GM12878 (cell line): ENCODE measurements at regions not wholly inside any gene's neighbourhood (a gene's known extent, or its start where the extent isn't known, plus 50 kb on each side); places are given as distances from the start of the nearest gene placed in this dataset.

Experiments
- CTCF ChIP-seq, 3 experiments: IDR thresholded peaks in 2 of 3; conservative IDR thresholded peaks in 1 of 3; 2 replicates each; pipeline ENCODE4 v1.5.1; 2011; ENCODE audit warnings: low read depth in 3 of 3, low read length in 3 of 3, mild to moderate bottlenecking in 3 of 3, control low read depth in 2 of 3, moderate library complexity in 2 of 3, inconsistent platforms in 1 of 3, mixed read lengths in 1 of 3; ENCODE audit not compliant: control insufficient read depth in 2 of 3, insufficient read depth in 1 of 3; ENCODE audit errors: extremely low read depth in 1 of 3
- CUX1 ChIP-seq: IDR thresholded peaks from 2 replicates; pipeline ENCODE4 v1.6.1; 2012; ENCODE audit warnings: improper control_type of control experiment, low read depth, low read length; ENCODE audit not compliant: insufficient replicate concordance
- HDAC6 ChIP-seq: fragments of 200-600 bp; sonication (generic); IDR thresholded peaks from one replicate; pipeline ENCODE4 v1.8.0; 2017; ENCODE audit warnings: antibody characterized with exemption; ENCODE audit not compliant: unreplicated experiment
- JUND ChIP-seq: IDR thresholded peaks from 2 replicates; pipeline ENCODE4 v1.6.1; 2012; ENCODE audit warnings: low read depth, mild to moderate bottlenecking, low read length, improper control_type of control experiment, moderate library complexity
- NR2C2 ChIP-seq: IDR thresholded peaks from 2 replicates; pipeline ENCODE4 v1.6.1; 2011; ENCODE audit warnings: borderline replicate concordance, low read depth; ENCODE audit not compliant: control insufficient read depth, insufficient read length
- POLR2AphosphoS5 ChIP-seq: IDR thresholded peaks from 2 replicates; pipeline ENCODE4 v1.6.1; 2011; ENCODE audit warnings: mild to moderate bottlenecking, low read length, inconsistent platforms
- RAD21 ChIP-seq: IDR thresholded peaks from 2 replicates; pipeline ENCODE4 v1.6.1; 2011; ENCODE audit warnings: mild to moderate bottlenecking, low read depth, low read length, moderate library complexity; ENCODE audit not compliant: insufficient read depth
- RCOR1 ChIP-seq: conservative IDR thresholded peaks from 2 replicates; pipeline ENCODE4 v1.6.1; 2012; ENCODE audit warnings: low read depth, low read length, improper control_type of control experiment
- SIN3A ChIP-seq: IDR thresholded peaks from 2 replicates; pipeline ENCODE4 v1.6.1; 2012; ENCODE audit warnings: low read depth, low read length, improper control_type of control experiment
- SKIL ChIP-seq: fragments of 450-650 bp; IDR thresholded peaks from 2 replicates; pipeline ENCODE4 v1.6.1; 2017; ENCODE audit warnings: mild to moderate bottlenecking, low read depth, inconsistent platforms; ENCODE audit not compliant: poor library complexity, severe bottlenecking
- ZNF384 ChIP-seq: IDR thresholded peaks from 2 replicates; pipeline ENCODE4 v1.6.1; 2012; ENCODE audit warnings: low read depth, mild to moderate bottlenecking, low read length, improper control_type of control experiment, borderline replicate concordance
- ZSCAN29 ChIP-seq: fragments of 450-650 bp; IDR thresholded peaks from 2 replicates; pipeline ENCODE4 v1.6.1; 2017; ENCODE audit warnings: mild to moderate bottlenecking, moderate library complexity
- TF ChIP-seq, protein P1 (sequence below): IDR thresholded peaks from 2 replicates; pipeline ENCODE4 v1.6.1; 2011; ENCODE audit warnings: low read depth, low read length, improper control_type of control experiment, borderline replicate concordance
- TF ChIP-seq, protein P2 (sequence below): fragments of 150-350 bp; IDR thresholded peaks from 2 replicates; pipeline ENCODE4 v1.6.1; 2014; ENCODE audit warnings: mild to moderate bottlenecking, low read depth, low read length

- TF ChIP-seq CUX1, result no peak
- no peak for TF ChIP-seq HDAC6
- TF ChIP-seq, protein P1, sequence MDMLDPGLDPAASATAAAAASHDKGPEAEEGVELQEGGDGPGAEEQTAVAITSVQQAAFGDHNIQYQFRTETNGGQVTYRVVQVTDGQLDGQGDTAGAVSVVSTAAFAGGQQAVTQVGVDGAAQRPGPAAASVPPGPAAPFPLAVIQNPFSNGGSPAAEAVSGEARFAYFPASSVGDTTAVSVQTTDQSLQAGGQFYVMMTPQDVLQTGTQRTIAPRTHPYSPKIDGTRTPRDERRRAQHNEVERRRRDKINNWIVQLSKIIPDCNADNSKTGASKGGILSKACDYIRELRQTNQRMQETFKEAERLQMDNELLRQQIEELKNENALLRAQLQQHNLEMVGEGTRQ, result no peak
- no peak for TF ChIP-seq RAD21
- no peak for TF ChIP-seq NR2C2
- TF ChIP-seq RCOR1, result no peak
- no peak for TF ChIP-seq SIN3A
- no peak for TF ChIP-seq ZSCAN29
- TF ChIP-seq SKIL, result no peak
- no peak for TF ChIP-seq POLR2AphosphoS5
- TF ChIP-seq, protein P2, sequence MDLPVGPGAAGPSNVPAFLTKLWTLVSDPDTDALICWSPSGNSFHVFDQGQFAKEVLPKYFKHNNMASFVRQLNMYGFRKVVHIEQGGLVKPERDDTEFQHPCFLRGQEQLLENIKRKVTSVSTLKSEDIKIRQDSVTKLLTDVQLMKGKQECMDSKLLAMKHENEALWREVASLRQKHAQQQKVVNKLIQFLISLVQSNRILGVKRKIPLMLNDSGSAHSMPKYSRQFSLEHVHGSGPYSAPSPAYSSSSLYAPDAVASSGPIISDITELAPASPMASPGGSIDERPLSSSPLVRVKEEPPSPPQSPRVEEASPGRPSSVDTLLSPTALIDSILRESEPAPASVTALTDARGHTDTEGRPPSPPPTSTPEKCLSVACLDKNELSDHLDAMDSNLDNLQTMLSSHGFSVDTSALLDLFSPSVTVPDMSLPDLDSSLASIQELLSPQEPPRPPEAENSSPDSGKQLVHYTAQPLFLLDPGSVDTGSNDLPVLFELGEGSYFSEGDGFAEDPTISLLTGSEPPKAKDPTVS, result no peak
- TF ChIP-seq JUND, result no peak
- no peak for TF ChIP-seq CTCF (IDR thresholded peaks at IDR 0.05 in 2 of 3, conservative IDR thresholded peaks at IDR 0.05 in 1 of 3; ENCODE audit: control insufficient read depth in 2 of 3, extremely low read depth in 1 of 3, insufficient read depth in 1 of 3, low read depth in 3 of 3, low read length in 3 of 3)
- TF ChIP-seq ZNF384, result no peak
These were observed 563.5 kb upstream of the TBL1XR1 start for GRCh38 chr3:177760803-177761202.
